ENCODE measurements at regions not wholly inside any gene's neighbourhood (a gene's known extent, or its start where the extent isn't known, plus 50 kb on each side); places are given as distances from the start of the nearest gene placed in this dataset.
"Not testable (repeated sequence)": the region's sequence is repeated elsewhere in the genome, so short reads cannot be mapped to it uniquely, and the experiment has no call there.

GRCh38 chr9:134561427-134562145 is 80.0 kb upstream of the COL5A1 start:
- no peak for DNase-seq (ENCODE audit: low read depth)

GRCh38 chr9:134562146-134562849 is 79.3 kb upstream of the COL5A1 start:
- DNase-seq (ENCODE audit: low read depth): no peak

DNA sequence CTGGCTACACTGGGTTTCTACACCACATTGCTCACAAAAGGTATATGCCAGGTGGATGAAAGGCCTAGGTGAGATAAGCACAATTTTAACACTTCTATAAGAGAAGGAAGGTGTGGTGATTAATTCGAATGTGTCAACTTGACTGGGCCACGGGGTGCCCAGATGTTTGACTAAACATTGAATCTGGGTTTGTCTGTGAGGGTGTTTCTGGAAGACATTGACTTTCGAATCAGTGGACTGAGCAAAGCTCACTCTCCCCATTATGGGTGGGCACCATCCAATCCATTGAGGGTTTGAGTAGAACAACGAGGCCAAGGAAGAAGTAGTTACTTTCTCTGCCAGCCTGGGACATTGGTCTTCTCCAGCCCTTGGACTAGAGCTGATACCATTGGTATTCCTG is 78.2 kb upstream of the COL5A1 start:
- DNase-seq (ENCODE audit: low read depth): no peak

- DNase-seq (ENCODE audit: low read depth): peak; percentile 62
These were observed 77.0 kb upstream of the COL5A1 start for GRCh38 chr9:134564431-134565170.

- DNase-seq (ENCODE audit: low read depth): no peak
These were observed 76.2 kb upstream of the COL5A1 start for GRCh38 chr9:134565316-134565915.

DNA sequence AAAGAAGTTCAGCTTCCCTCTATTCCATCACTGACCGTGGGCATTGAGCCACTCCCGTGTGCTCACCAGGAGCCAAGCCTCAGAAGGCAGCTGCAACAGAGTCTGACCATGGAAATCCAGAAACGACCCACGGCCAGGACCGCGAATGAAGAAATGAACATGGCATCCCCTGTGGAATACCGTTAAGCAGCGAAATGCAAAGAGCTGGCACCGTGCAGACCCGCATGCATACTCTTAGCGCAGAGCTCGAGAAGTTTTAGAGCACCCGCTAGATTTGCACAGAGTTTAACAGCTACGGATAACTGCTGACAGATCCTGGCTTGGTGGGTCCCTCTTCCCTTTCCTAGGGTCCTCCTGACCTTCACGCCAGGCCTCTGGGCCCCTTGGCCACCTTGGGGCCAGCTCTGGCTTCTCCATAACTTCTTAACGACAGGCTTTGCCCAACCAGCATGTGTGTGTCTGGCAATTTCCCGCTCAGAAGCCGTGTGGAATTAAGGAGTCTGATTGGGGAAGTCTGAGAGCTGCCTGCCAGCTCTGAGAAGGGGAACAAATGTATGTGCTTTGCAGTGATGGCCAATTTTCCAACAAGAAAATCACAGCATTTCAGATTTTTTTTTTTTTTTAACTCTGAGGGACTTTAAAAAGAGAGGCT is 75.3 kb upstream of the COL5A1 start:
- no peak for DNase-seq (ENCODE audit: low read depth)

DNA sequence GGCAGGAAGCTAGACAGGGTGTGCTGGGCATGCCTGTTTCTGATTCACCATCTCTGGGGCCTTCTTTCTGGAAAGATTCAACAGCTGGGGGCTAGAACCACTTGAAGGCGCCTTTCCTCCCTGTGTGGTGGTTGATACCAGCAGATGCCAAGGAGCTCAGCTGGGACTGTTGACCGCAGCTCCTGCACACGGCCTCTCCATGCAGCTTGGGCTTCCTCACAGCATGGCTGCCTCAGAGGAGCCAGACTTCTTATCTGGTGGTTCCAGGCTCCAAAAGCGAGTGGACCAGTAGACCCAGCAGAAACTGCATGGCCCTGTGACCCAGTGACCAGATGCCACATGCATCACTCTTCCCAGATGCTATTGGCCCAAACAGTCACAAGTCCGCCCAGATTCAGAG is 74.7 kb upstream of the COL5A1 start:
- no peak for DNase-seq (ENCODE audit: low read depth)

DNA sequence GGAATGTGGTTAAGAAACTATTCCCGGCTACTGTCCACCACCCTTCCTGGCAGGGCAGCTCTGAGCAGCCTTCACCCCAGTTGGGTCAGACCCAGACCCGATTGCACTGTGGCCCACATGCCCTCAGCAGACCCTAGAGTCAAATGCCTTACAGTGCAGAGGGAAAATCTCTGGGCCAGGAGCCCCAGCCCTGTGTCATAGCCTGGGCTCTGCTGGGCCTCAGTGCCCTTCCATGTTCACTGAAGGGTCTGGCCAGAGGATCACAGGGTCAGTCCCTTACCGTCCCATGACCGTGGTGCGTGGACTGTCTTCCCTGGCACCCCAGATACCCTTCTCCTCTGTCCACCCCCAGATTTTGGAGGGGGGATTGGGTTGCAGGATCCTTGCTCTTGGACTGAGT is 73.5 kb upstream of the COL5A1 start:
- no peak for DNase-seq (ENCODE audit: low read depth)

DNA sequence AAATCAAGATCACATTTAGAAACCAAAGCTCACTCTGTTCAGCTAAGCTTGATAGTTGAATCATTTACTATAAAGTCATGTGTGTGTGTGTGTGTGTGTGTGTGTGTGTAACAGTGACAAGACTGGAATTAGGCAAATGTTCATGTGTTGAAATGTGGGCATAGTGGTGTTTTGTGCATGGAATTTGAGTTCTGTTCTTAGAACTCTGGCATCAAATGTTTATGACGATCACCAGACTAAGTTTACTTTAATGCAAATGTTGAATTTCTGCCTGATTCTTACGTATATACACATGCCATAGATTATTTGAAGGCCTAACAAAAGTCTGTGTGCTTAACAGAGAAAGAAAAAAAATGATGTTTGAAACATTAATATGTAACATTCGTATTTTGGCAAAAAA is 72.8 kb upstream of the COL5A1 start:
- DNase-seq (ENCODE audit: low read depth): no peak

- DNase-seq (ENCODE audit: low read depth): no peak
These were observed 72.0 kb upstream of the COL5A1 start for GRCh38 chr9:134569626-134570025.

DNA sequence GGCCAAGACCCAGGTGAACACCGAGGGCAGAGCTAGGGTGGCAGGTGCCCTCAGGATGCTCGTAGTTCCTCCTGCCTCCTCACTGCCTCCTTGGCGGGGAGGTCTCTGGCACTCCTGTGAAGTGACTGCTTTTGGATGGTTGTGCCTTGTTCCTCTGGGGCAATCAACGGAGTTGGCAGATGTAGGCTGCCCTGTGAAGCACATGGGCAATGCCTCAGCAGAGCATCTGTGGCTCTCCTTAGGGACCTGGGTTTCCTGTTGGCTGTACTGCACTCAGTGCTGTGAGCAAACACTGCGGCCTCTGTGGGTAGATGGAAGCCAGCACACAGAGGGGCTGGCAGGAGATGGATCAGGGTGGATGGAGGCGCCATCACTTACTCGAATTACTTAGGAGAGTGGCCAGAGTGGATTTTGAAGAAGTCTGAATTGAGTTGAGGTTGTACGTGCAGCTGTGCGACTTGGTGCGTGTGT is 71.4 kb upstream of the COL5A1 start:
- DNase-seq (ENCODE audit: low read depth): no peak

DNA sequence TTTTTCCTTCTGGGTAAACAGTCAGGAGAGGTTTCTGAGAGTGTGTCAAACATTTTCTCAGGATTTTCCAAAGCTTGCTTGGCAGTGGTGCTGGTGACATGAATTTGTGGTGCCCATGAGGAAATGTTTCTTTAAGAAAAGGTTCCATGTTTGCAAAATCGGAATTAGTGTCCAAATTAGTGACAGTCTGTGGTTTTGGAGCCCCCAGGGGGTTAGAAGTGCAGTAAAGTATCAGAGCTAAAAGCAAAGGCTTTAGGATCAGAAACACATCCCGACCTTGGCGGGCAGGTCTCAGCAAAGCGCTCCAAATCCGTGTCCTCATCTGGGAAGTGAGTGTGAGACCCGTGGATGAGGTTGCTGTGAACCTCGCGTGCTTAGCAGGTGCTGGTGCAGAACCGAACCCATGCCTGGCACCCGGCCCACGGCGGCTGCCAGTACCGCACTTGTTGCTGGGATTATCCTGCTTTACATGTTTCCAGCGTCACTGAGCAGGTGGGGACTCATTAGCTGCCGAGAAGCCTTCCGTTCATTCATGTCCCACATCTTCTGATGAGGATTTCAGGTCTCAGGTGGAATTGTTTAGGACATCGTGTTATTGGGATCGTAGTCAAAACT is 70.8 kb upstream of the COL5A1 start:
- no peak for DNase-seq (ENCODE audit: low read depth)

GRCh38 chr9:134571326-134571931 is 70.2 kb upstream of the COL5A1 start:
- DNase-seq (ENCODE audit: low read depth): no peak

DNA sequence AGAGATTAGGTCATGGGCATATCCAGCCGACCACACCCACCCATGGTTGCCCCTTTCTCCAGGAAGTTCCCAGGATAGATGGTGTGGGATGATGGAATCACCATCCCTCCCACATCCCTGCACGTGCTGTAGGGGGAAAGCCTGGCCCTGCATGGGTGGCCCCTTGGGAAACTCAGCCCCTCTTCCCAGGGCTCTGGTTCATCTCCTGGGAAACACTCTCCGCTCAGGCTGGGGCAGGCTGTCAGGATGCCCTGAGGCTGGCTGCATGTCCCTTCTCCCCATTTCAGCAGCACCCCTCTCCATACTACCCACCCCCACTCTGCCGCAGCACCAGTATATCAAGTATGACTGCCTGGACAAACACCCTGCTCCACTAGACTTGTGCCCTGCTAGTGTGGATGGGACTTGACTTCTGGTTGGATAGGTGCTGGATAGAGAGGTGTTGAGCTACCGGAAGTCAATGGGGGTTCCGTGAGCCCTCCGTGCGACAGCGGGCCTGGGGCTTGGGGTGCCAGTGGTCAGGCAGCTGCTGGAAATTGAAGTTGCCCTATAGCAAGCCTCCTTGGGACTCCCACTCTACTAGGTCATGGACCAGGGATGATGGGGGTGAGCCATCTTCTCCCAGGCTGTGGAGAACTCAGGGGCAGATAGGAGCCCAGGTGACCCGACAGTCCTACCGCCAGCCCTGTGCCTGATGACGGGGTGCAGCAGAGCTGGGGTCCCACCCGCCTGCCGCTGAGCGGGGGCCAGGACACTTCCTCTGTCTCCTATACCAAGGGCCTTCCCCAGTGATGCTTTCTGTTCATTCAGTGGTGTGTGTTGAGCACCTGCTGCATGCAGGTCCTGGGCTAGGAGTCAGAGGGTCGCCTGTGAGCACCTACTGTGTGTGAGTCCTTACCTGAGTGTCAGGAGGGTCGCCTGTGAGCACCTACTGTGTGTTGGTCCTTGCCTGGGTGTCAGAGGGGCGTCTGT is 69.4 kb upstream of the COL5A1 start:
- DNase-seq (ENCODE audit: low read depth): peak; percentile 25

- not testable (repeated sequence) for DNase-seq (ENCODE audit: low read depth)
These were observed 66.9 kb upstream of the COL5A1 start for GRCh38 chr9:134574686-134575085.

DNA sequence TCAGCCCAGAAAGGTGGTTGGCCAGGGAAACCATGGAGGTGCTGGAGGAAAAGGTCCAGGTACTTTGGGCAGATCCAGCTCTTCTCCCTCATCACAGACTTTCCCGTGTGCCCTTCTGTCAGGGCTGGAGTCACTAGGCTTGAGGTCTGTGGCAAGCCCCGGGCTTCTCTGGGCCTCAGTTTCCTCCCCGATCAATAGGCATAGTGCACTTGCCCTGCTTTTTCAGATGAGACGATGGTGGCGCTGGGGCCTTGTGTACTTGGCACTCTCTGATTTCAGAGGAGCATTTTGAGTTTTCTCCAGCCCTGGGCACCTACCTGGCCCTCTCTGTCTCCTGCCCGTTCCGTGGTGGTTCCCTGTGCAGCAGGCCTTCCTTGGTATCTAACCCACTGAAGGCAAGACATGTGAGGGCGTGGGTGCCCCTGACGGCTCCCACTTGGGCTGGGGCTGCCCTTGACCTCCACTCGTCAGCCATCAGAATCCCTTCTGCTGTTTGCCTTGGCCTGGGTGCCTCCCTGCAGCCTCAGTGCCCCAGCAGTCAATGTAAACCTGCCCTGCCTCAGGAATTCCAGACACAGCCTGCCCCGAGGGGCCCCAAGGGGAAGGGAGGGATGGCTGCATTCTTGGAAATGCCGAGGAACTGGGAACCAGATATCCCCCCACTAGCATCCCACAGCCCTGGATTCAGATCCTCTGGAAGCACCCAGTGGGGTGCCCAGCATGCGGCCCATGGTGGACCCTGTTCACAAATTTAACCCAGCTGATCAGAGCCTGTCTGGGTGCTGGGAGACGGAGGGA is 66.3 kb upstream of the COL5A1 start:
- DNase-seq (ENCODE audit: low read depth): no peak

- DNase-seq (ENCODE audit: low read depth): no peak
These were observed 65.8 kb upstream of the COL5A1 start for GRCh38 chr9:134575901-134576176.

GRCh38 chr9:134585021-134585561 is 56.5 kb upstream of the COL5A1 start:
- DNase-seq (ENCODE audit: low read depth): no peak

All from ELR (cell line).